Uterus (tissue), 3 donors: ENCODE measurements at regions not wholly inside any gene's neighbourhood (a gene's known extent, or its start where the extent isn't known, plus 50 kb on each side); places are given as distances from the start of the nearest gene placed in this dataset.
A peak's percentile ranks its signal among the peaks of the same experiment; 100 is the strongest.

Experiments used
- DNase-seq, 2 donors: peaks; one replicate each; pipeline ENCODE4 v3.0.0-alpha.2; 2019 to 2020
- H3K27ac ChIP-seq, 2 donors: fragments of 200-600 bp; sonication (generic); 1 replicate in 1 of 2; 2 replicates in 1 of 2; pipeline ENCODE4 v1.5.1; 2016 to 2018
- H3K27me3 ChIP-seq, 2 donors: fragments of 200-600 bp; sonication (generic); one replicate each; pipeline ENCODE4 v1.5.1; 2018 to 2019; ENCODE audit warnings: control low read depth in 1 of 2
- H3K36me3 ChIP-seq, 2 donors: fragments of 200-600 bp; sonication (generic); one replicate each; pipeline ENCODE4 v1.5.1; 2019; ENCODE audit warnings: control low read depth in 1 of 2
- H3K4me1 ChIP-seq, 2 donors: fragments of 200-600 bp; sonication (generic); one replicate each; pipeline ENCODE4 v1.5.1; 2018 to 2019; ENCODE audit warnings: control low read depth in 1 of 2
- H3K4me3 ChIP-seq, 2 donors: fragments of 200-600 bp; sonication (generic); 1 replicate in 1 of 2; 2 replicates in 1 of 2; pipeline ENCODE4 v1.5.1; 2018 to 2019; ENCODE audit warnings: mild to moderate bottlenecking in 1 of 2
- H3K9me3 ChIP-seq, 2 donors: fragments of 200-600 bp; sonication (generic); one replicate each; pipeline ENCODE4 v1.5.1; 2019; ENCODE audit warnings: control low read depth in 1 of 2
- POLR2A ChIP-seq, 2 donors: fragments of 450-650 bp; IDR thresholded peaks; one replicate each; pipeline ENCODE4 v1.6.1; 2016; ENCODE audit warnings: antibody characterized with exemption in 2 of 2, mild to moderate bottlenecking in 1 of 2, moderate library complexity in 1 of 2
- intact Hi-C: fragments of 100-400 bp; cut with DNase I; formaldehyde crosslinking; loops from one replicate; pipeline ENCODE4 v1.15.1; 2023; ENCODE audit warnings: low total_unique reads
- TF ChIP-seq, protein P1 (sequence below), 4 experiments: fragments of 200-600 bp in 2 of 4; fragments of 450-650 bp in 2 of 4; sonication (generic) in 2 of 4; IDR thresholded peaks; one replicate each; pipeline ENCODE4 v1.5.1; 2016 to 2019; ENCODE audit warnings: antibody characterized with exemption in 4 of 4, mild to moderate bottlenecking in 2 of 4, moderate library complexity in 1 of 4
- donor health status: DM: yes; HTN: yes; CAD: no.

DNA sequence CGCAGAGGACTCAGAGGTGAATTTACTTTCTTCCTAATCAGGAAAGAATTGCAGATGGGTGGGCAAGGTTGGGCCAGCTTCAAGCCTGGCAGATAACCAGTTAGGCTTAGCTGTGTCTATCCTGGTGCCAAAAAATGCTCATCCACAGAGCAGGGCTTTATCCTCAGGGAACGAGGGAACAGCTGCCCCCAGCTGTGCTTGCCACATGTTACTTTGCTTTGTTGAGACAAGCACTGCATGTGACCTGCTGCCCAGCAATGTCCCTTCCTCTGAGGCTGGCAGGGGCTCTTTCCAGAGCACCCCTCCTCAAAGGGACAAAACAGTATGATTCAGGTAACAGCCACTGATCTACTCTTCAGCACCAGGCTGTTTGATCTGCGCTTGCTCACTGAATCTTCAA, 505.1 kb upstream of the USP24 start:
- Histone ChIP-seq H3K36me3 (no peaks in the 10 kb centered on the region), H3K9me3 (no peaks in the 10 kb centered on the region), H3K4me1 (no peaks in the 10 kb centered on the region), H3K27me3 (no peaks in the 10 kb centered on the region), H3K4me3 (no peak overlapping the region), H3K27ac (peak overlapping the region; percentile 16 to 71)
- peak in 1 of 2 donors; percentile 20 for DNase-seq
- intact Hi-C loops, result no loop called here
- no peak for TF ChIP-seq POLR2A (IDR thresholded peaks at IDR 0.05)
- TF ChIP-seq, protein P1, sequence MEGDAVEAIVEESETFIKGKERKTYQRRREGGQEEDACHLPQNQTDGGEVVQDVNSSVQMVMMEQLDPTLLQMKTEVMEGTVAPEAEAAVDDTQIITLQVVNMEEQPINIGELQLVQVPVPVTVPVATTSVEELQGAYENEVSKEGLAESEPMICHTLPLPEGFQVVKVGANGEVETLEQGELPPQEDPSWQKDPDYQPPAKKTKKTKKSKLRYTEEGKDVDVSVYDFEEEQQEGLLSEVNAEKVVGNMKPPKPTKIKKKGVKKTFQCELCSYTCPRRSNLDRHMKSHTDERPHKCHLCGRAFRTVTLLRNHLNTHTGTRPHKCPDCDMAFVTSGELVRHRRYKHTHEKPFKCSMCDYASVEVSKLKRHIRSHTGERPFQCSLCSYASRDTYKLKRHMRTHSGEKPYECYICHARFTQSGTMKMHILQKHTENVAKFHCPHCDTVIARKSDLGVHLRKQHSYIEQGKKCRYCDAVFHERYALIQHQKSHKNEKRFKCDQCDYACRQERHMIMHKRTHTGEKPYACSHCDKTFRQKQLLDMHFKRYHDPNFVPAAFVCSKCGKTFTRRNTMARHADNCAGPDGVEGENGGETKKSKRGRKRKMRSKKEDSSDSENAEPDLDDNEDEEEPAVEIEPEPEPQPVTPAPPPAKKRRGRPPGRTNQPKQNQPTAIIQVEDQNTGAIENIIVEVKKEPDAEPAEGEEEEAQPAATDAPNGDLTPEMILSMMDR (IDR thresholded peaks at IDR 0.05), result no peak

DNA sequence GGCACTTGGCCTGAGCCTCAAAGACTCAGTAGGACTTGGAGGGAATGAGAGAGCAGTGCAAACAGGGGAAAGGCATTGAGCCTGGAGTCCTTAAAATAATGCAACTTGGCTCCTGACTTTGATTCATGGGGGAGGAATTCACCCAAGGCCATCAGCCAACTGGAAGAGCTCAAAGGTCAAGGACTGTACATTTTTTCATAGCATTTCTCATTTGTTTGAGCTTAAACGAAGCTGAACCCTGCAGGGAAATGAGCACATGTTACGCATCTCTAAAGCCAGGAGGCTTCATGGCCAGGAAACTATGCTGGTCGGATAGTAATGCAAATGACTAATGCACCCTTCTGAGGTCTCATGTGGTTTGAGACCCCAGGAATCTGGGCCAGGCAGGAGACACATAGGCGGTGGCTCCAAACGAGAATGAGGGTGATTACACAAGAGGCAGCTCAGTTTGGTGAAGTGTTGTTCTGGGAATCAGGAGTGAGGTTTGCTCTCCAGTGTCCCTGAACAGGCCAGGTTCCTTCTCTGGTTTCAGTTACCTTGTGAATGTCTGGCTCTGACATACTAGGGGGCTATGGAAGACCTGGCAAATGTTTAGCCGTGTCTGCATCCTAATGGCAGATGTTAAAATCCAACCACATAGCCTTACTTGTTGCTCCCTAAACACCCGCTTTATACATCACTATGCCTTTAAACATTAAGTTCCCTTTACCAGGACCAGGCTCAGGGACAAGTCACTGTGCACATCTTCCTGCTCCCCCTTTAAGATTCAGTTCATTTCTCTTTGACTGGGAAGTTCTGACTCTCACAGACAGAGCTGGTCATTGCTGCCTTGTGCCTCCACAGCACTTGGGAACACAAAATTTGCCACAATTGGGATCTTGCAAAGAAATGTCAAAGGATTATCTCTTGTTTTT, 503.9 kb upstream of the USP24 start:
- Histone ChIP-seq H3K4me1 (no peaks in the 10 kb centered on the region), H3K4me3 (no peak overlapping the region), H3K27me3 (no peaks in the 10 kb centered on the region), H3K27ac (peak overlapping the region; percentile 66 to 71), H3K36me3 (no peaks in the 10 kb centered on the region), H3K9me3 (no peaks in the 10 kb centered on the region)
- intact Hi-C loops, result no loop called here
- DNase-seq, result peak; percentile 77 to 83
- TF ChIP-seq, protein P1 (IDR thresholded peaks at IDR 0.05), result no peak
- no peak for TF ChIP-seq POLR2A (IDR thresholded peaks at IDR 0.05)

DNA sequence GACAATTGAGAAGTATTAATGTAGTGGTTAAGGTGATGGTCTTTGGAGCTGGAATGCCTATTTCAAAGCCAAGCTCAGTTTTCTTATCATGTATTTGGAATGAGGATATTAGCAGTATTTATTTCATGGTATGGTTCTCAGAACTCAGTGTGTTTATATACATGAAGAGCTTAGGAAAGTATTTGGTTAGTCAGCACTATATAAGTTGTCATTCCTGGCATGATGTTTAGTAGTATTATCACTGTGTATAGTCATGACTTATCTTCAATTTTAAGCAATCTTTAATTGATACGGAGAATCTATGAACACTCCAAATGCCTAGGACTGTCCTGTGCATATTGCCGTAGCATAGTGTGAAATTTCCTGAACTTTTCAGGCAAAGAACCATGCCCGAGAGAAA, 501.9 kb upstream of the USP24 start:
- H3K4me3 ChIP-seq, result no peak overlapping the region
- no peak for DNase-seq
- no peaks in the 10 kb centered on the region for H3K27me3 ChIP-seq
- no peaks in the 10 kb centered on the region for H3K36me3 ChIP-seq
- peak overlapping the region in 1 of 2 donors; percentile 66 for H3K27ac ChIP-seq
- intact Hi-C loops, result no loop called here
- H3K9me3 ChIP-seq, result no peaks in the 10 kb centered on the region
- no peaks in the 10 kb centered on the region for H3K4me1 ChIP-seq
- TF ChIP-seq, protein P1 (IDR thresholded peaks at IDR 0.05), result no peak
- no peak for TF ChIP-seq POLR2A (IDR thresholded peaks at IDR 0.05)

DNA sequence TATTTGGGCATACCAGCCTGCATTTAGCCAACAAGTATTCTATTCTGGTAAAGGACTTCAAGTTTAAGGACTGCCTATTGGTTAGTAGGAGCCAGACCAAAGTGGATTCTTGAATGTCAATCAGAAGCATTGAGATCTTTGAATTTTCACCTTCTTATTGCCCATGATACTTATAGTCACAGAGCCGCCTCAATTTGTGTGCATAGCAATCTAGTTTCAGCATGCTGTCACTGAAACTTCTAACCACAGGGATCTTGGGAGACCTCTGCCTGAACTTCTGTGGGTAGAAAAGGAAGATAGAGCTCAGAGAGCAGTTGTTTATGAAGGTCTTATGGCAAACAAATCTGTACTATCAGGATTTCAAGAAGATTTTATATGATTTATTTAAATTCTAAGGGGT, 501.4 kb upstream of the USP24 start:
- intact Hi-C loops, result no loop called here
- Histone ChIP-seq H3K27me3 (no peaks in the 10 kb centered on the region), H3K9me3 (no peaks in the 10 kb centered on the region), H3K27ac (no peak overlapping the region), H3K4me1 (no peaks in the 10 kb centered on the region), H3K4me3 (no peak overlapping the region), H3K36me3 (no peaks in the 10 kb centered on the region)
- TF ChIP-seq, protein P1 (IDR thresholded peaks at IDR 0.05), result no peak
- TF ChIP-seq POLR2A (IDR thresholded peaks at IDR 0.05), result no peak
- DNase-seq, result no peak

DNA sequence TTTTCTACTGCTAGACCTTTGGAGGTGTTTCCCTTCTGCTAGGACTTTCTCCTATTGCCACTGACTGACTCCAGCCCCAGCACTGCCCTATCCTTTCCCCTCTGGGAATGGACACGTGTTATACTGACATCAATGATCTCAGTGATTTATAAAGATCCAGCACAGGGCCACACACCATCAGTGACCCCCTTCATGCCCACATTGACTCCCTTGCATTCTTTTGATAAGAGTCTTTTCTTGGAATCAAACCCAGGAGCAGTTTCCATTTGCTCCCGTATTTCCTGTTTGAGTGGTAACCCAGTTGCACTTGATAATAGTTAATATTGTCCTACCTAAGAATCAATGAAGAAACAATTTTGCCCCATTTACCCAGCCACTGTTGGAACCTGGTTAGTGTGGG, 501.0 kb upstream of the USP24 start:
- intact Hi-C loops, result no loop called here
- Histone ChIP-seq H3K36me3 (no peaks in the 10 kb centered on the region), H3K27me3 (no peaks in the 10 kb centered on the region), H3K4me1 (no peaks in the 10 kb centered on the region), H3K9me3 (no peaks in the 10 kb centered on the region), H3K27ac (no peak overlapping the region), H3K4me3 (no peak overlapping the region)
- no peak for TF ChIP-seq POLR2A (IDR thresholded peaks at IDR 0.05)
- TF ChIP-seq, protein P1 (IDR thresholded peaks at IDR 0.05), result no peak
- DNase-seq, result no peak
